ENCODE measurements at regions not wholly inside any gene's neighbourhood (a gene's known extent, or its start where the extent isn't known, plus 50 kb on each side); places are given as distances from the start of the nearest gene placed in this dataset.

DNA sequence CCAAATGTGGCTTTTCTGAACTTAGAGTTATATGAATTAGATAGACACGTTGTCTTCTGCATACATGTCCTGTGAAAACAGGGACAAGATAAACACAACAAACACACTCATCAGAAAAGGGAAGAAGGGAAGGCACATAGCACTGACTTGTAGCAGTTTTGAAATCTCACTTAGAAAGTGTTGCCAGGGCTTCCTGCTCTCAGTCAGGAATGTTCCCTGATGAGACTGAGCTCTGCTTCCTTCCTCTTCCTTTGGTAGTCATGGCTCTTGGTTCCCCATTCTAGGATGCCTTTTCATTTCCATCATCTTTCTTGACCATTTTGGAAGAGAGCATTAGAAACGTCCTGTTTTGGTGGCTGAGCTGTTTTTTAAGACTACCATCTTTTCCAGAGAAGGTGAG, 233.8 kb upstream of the LYZL1 start:
- DNase-seq (ENCODE audit: low read depth), result peak; percentile 24
- TF ChIP-seq, protein P1, sequence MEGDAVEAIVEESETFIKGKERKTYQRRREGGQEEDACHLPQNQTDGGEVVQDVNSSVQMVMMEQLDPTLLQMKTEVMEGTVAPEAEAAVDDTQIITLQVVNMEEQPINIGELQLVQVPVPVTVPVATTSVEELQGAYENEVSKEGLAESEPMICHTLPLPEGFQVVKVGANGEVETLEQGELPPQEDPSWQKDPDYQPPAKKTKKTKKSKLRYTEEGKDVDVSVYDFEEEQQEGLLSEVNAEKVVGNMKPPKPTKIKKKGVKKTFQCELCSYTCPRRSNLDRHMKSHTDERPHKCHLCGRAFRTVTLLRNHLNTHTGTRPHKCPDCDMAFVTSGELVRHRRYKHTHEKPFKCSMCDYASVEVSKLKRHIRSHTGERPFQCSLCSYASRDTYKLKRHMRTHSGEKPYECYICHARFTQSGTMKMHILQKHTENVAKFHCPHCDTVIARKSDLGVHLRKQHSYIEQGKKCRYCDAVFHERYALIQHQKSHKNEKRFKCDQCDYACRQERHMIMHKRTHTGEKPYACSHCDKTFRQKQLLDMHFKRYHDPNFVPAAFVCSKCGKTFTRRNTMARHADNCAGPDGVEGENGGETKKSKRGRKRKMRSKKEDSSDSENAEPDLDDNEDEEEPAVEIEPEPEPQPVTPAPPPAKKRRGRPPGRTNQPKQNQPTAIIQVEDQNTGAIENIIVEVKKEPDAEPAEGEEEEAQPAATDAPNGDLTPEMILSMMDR (IDR thresholded peaks at IDR 0.05; ENCODE audit: low read length, missing control alignments), result no peak
- no peak overlapping the region for H3K4me3 ChIP-seq (replicated peaks; ENCODE audit: low read depth, low read length)

DNA sequence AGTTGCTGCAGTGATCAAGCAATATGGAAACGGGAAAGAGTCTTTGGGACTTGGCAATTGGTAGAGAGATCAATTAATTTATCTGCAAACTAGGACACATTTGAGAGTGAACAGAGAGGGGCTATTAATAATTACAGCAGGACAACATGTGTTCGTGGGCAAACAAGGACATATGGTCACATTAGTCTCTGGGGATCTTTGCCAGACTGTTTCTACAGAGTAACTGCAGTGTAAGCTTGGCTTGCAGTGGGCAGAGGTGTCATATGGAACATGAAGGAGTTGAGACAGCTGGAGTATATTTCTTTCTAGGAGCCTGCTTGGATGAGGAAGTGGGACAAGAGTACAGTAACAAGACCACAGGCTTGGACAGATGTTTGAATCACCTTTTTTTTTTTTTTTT, 232.1 kb upstream of the LYZL1 start:
- TF ChIP-seq, protein P1 (IDR thresholded peaks at IDR 0.05; ENCODE audit: low read length, missing control alignments), result no peak
- H3K4me3 ChIP-seq (replicated peaks; ENCODE audit: low read depth, low read length), result no peak overlapping the region
- DNase-seq (ENCODE audit: low read depth), result no peak

DNA sequence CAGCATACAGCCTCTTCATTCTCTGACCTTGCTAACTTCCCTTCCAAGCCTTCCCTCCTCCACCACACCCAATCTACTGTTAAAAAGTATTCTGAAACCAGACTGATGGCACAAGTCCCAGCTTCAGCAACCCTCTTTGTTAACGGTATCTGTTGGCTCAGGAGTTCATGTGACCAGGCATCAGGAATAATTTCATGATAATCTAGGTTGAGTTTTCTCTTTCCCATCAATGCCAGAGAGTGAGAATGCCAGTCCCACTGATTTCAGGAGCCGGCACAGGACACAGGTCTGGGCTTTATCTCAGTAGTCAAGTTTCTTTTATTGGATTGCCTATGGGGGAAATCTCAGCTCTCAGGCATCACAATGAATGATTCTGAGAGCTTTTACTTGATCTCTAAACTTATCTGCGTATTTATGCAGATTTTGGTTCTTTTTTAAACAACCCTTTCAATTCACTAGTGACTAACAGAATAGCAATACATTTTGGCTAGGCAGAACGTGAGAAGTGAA, 231.0 kb upstream of the LYZL1 start:
- peak; percentile 65 for DNase-seq (ENCODE audit: low read depth)
- TF ChIP-seq, protein P1 (IDR thresholded peaks at IDR 0.05; ENCODE audit: low read length, missing control alignments), result no peak
- no peak overlapping the region for H3K4me3 ChIP-seq (replicated peaks; ENCODE audit: low read depth, low read length)

DNA sequence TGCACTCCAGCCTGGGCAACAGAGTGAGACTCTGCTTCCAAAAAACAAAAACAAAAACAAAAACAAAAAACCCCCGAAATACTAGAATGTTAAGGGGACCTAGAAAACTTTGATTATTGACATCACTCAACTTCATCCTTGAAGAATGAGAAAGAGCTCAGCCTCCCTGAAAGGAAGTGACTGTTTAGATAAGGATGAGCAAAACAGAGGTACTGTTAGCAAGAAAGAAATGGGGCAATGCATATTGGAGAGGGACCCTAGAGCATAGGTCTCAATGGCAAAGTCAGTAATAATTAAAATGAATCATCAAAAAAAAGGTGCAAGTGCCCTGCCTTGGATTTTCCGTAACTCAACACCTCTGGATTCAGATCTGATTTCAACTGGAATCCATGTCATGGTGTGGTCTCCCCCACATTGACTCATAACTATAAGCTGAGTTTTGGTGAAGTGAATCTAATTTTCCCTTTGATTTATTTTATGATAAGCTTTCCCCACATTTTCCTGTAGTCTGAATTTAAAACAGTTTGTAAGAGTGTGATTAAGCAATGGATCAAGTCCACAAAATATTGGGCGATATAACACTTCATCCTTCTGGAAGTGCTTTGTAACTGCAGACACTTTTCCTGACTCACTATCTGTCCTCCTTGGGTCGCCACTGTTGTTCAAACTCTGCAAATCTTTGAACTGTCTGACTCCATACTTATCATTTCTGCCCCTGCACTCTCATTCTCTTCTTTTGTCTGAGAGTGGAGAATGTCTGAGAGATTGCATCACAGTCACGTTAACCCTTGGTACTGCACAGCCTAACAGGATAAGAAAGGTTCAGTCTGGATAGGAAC, 224.8 kb upstream of the LYZL1 start:
- DNase-seq (ENCODE audit: low read depth), result peak; percentile 50
- TF ChIP-seq, protein P1 (IDR thresholded peaks at IDR 0.05; ENCODE audit: low read length, missing control alignments), result peak; percentile 17
- no peak overlapping the region for H3K4me3 ChIP-seq (replicated peaks; ENCODE audit: low read depth, low read length)

DNA sequence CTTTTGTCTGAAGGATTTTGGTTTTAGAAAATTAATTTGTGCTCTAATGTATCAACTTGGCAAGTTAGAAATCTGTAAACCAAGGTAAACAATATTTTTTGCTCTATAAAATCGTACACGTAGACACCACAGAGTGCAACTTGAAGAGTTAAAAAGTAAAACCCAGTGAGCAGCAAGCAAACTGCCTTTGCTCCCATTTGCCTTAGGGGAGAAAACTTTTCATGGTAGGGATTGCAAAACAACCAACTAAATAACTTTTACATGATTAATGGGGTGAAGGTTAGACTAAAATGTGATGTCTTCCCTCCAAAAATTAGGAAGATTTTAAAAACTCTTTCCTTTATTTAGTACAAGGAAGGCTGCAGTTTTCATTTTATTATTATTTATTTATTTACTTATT, 224.2 kb upstream of the LYZL1 start:
- H3K4me3 ChIP-seq (replicated peaks; ENCODE audit: low read depth, low read length), result no peak overlapping the region
- TF ChIP-seq, protein P1 (IDR thresholded peaks at IDR 0.05; ENCODE audit: low read length, missing control alignments), result no peak
- peak; percentile 29 for DNase-seq (ENCODE audit: low read depth)

DNA sequence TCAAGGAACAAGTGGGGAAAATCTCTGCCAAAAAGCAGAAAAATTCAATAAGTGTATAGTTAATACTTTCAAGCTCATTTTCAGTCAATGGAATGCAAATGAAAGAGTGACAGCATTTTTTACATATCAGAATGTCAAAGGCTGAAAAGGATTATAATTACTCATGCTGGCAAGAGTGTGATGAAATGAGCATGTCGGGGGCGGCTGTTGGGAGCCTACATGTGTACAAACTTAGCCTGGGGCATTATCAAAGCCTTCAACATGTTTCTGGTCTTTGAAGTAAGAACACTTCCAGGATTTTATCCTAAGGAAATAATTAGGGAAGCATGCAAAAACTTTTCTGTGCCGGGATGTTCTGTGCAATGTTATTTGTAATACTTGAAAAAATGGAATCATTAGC, 221.7 kb upstream of the LYZL1 start:
- no peak overlapping the region for H3K4me3 ChIP-seq (replicated peaks; ENCODE audit: low read depth, low read length)
- peak; percentile 21 for DNase-seq (ENCODE audit: low read depth)
- TF ChIP-seq, protein P1 (IDR thresholded peaks at IDR 0.05; ENCODE audit: low read length, missing control alignments), result no peak

DNA sequence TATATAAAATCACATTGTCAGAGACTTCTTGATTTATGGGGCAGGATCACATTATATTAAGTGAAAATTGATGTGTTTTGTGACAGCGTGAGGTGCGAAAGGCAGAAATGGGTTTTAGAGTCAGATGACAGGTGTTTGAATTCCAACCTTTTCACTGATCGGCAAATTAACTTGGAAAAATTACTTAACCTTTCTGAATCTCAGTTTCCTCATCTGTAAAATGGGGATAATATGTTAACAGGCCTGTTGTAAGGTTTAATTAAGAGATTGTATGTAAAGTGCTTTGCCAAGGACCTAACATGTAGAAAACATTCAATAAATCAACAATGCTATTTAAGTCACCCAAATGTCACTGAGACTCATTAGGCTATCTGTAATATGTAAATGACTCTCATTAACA, 221.2 kb upstream of the LYZL1 start:
- TF ChIP-seq, protein P1 (IDR thresholded peaks at IDR 0.05; ENCODE audit: low read length, missing control alignments), result no peak
- no peak for DNase-seq (ENCODE audit: low read depth)
- H3K4me3 ChIP-seq (replicated peaks; ENCODE audit: low read depth, low read length), result no peak overlapping the region

Measured in fibroblast of pulmonary artery (primary cell).